GM12878 (cell line): ENCODE measurements at regions not wholly inside any gene's neighbourhood (a gene's known extent, or its start where the extent isn't known, plus 50 kb on each side); places are given as distances from the start of the nearest gene placed in this dataset.

Source experiments
- ATAC-seq: fragments of 200-7000 bp; cut with Tn5 transposase; 3 replicates; pipeline ENCODE4 v1.9.1; 2020; ENCODE audit warnings: mild to moderate bottlenecking, moderate library complexity
- BruUV-seq: library from RNA; stranded (reverse); fragments of 400-500 nt; replicated peaks from 2 replicates; lab custom pipeline; 2021; lab: Mats Ljungman, UMichigan
- CTCF ChIA-PET: fragments of 300-600 bp; sonication (Branson Sonifier 250); formaldehyde crosslinking; extraction: SDS; loops from one replicate; lab custom pipeline; 2021; ENCODE audit warnings: inconsistent platforms; lab: Yijun Ruan, JAX
- POLR2A ChIA-PET: fragments of 350-600 bp; formaldehyde crosslinking; extraction: SDS; loops from one replicate; lab custom pipeline; 2021; ENCODE audit warnings: inconsistent platforms; lab: Charles Lee
- RAD21 ChIA-PET: fragments of 300-600 bp; sonication (Branson Sonifier 250); formaldehyde crosslinking; loops from one replicate; lab custom pipeline; 2023; ENCODE audit warnings: antibody characterized with exemption; ENCODE audit not compliant: unreplicated experiment; lab: Charles Lee
- SMC1A ChIA-PET: fragments of 300-600 bp; sonication (Branson Sonifier 250); formaldehyde crosslinking; loops from one replicate; lab custom pipeline; 2023; ENCODE audit not compliant: unreplicated experiment, uncharacterized antibody; lab: Charles Lee
- DNase-seq: peaks from one replicate; pipeline ENCODE4 v3.0.0-alpha.2; 2011; ENCODE audit warnings: low read depth, low spot score
- FAIRE-seq: peaks from 3 replicates; lab custom pipeline; 2011; peaks lifted over from hg19 to GRCh38; lab: Jason Lieb, UNC
- H2AFZ ChIP-seq: 2 replicates; pipeline ENCODE4 v1.6.0; 2011; ENCODE audit warnings: low read depth, low read length, control low read depth; ENCODE audit not compliant: control insufficient read depth
- H3K27ac ChIP-seq: 2 replicates; pipeline ENCODE4 v1.5.1; 2011; ENCODE audit warnings: control low read depth; ENCODE audit not compliant: control insufficient read depth, insufficient read depth
- H3K27me3 ChIP-seq, 2 experiments: replicated peaks in 1 of 2; 2 replicates each; pipeline versions ENCODE4 v1.6.0 to v1.6.1; 2011; ENCODE audit warnings: low read length in 1 of 2; ENCODE audit not compliant: control insufficient read depth in 2 of 2, insufficient read depth in 2 of 2
- H3K36me3 ChIP-seq, 2 experiments: 2 replicates each; pipeline ENCODE4 v1.5.1; 2011; ENCODE audit warnings: low read length in 1 of 2; ENCODE audit not compliant: control insufficient read depth in 2 of 2, insufficient read depth in 2 of 2
- H3K4me1 ChIP-seq: 2 replicates; pipeline ENCODE4 v1.6.1; 2011; ENCODE audit warnings: mild to moderate bottlenecking, low read length, moderate library complexity, mixed read lengths; ENCODE audit not compliant: control insufficient read depth, insufficient read depth
- H3K4me2 ChIP-seq: 2 replicates; pipeline ENCODE4 v1.6.0; 2011; ENCODE audit warnings: control low read depth; ENCODE audit not compliant: control insufficient read depth, insufficient read depth
- H3K4me3 ChIP-seq: fragments of 200-600 bp; sonication (generic); 2 replicates; pipeline ENCODE4 v1.5.1; 2016
- H3K79me2 ChIP-seq: 2 replicates; pipeline ENCODE4 v1.6.0; 2011; ENCODE audit warnings: low read length; ENCODE audit not compliant: control insufficient read depth, insufficient read depth
- H3K9ac ChIP-seq: 2 replicates; pipeline ENCODE4 v1.8.0; 2011; ENCODE audit warnings: low read length, control low read depth, mixed read lengths; ENCODE audit not compliant: control insufficient read depth, insufficient read depth
- H3K9me3 ChIP-seq: replicated peaks from 3 replicates; pipeline ENCODE4 v1.5.1; 2011; ENCODE audit warnings: mild to moderate bottlenecking, low read length; ENCODE audit not compliant: control insufficient read depth, insufficient read depth
- H4K20me1 ChIP-seq: 2 replicates; pipeline ENCODE4 v1.6.0; 2011; ENCODE audit not compliant: control insufficient read depth, insufficient read depth
- ATF3 ChIP-seq: IDR thresholded peaks from 2 replicates; pipeline ENCODE4 v1.6.1; 2011; ENCODE audit warnings: low read depth, mild to moderate bottlenecking, low read length, moderate library complexity, borderline replicate concordance; ENCODE audit errors: extremely low read depth
- ELK1 ChIP-seq: IDR thresholded peaks from 2 replicates; pipeline ENCODE4 v1.6.1; 2012; ENCODE audit warnings: low read depth, low read length, improper control_type of control experiment
- FOS ChIP-seq: IDR thresholded peaks from 3 replicates; pipeline ENCODE4 v1.6.1; 2011; ENCODE audit warnings: borderline replicate concordance; ENCODE audit not compliant: insufficient read length; ENCODE audit errors: extremely low read depth
- IRF5 ChIP-seq: fragments of 450-650 bp; IDR thresholded peaks from 2 replicates; pipeline ENCODE4 v1.6.1; 2017; ENCODE audit warnings: borderline replicate concordance
- LARP7 ChIP-seq: fragments of 450-650 bp; IDR thresholded peaks from 2 replicates; pipeline ENCODE4 v1.6.1; 2017; ENCODE audit warnings: mild to moderate bottlenecking
- RBBP5 ChIP-seq: fragments of 200-600 bp; sonication (generic); conservative IDR thresholded peaks from 2 replicates; pipeline ENCODE4 v1.6.1; 2016
- REST ChIP-seq: IDR thresholded peaks from 2 replicates; pipeline ENCODE4 v1.6.1; 2012; ENCODE audit warnings: mild to moderate bottlenecking, low read depth, low read length
- RUNX3 ChIP-seq: IDR thresholded peaks from 2 replicates; pipeline ENCODE4 v1.6.1; 2012; ENCODE audit warnings: low read length, inconsistent platforms
- SPI1 ChIP-seq: IDR thresholded peaks from 2 replicates; pipeline ENCODE4 v1.6.1; 2011; ENCODE audit warnings: low read depth, mild to moderate bottlenecking, low read length, moderate library complexity, borderline replicate concordance; ENCODE audit not compliant: insufficient read depth
- STAT3 ChIP-seq: IDR thresholded peaks from 2 replicates; pipeline ENCODE4 v1.6.1; 2011; ENCODE audit warnings: low read depth, low read length, improper control_type of control experiment
- in situ Hi-C: fragments of 300-500 bp; cut with MboI; formaldehyde crosslinking; loops from 9 replicates; pipeline ENCODE4 v1.14.3; 2018; ENCODE audit warnings: mixed read lengths
- intact Hi-C: fragments of 100-400 bp; cut with micrococcal nuclease; formaldehyde crosslinking; loops from one replicate; pipeline ENCODE4 v1.14.2; 2022; ENCODE audit not compliant: unreplicated experiment

GRCh38 chr1:99520121-99520520, 125.8 kb upstream of the PALMD start:
- Histone ChIP-seq H2AFZ (no peak overlapping the region), H4K20me1 (no peaks in the 10 kb centered on the region), H3K4me3 (no peak overlapping the region), H3K9ac (no peak overlapping the region), H3K27ac (no peak overlapping the region), H3K9me3 (no peaks in the 10 kb centered on the region), H3K4me1 (no peaks in the 10 kb centered on the region)
- ChIA-PET RAD21 (no interaction called here), SMC1A (no interaction called here)
- no peak for FAIRE-seq
- intact Hi-C loops, result no loop called here
- TF ChIP-seq RBBP5 (no peak), FOS (no peak), ATF3 (no peak), LARP7 (no peak), RUNX3 (no peak), ELK1 (no peak), STAT3 (no peak), SPI1 (no peak), IRF5 (no peak), REST (no peak)
- TF ChIP-seq, all 136 proteins: peak for 0
- DNase-seq (no peak), ATAC-seq (no peak)
- Histone ChIP-seq H3K27me3 (no peaks in the 10 kb centered on the region; a peak in 1 of 4 replicates), H3K36me3 (no peaks in the 10 kb centered on the region), H3K79me2 (no peaks in the 10 kb centered on the region), H3K4me2 (no peak overlapping the region)
- in situ Hi-C loops, result no loop called here
- ChIA-PET CTCF (no interaction called here), POLR2A (no interaction called here)
- no TSS peak for BruUV-seq
